Right atrium auricular region (tissue), 2 donors: ENCODE measurements at regions not wholly inside any gene's neighbourhood (a gene's known extent, or its start where the extent isn't known, plus 50 kb on each side); places are given as distances from the start of the nearest gene placed in this dataset.

Source experiments
- DNase-seq: peaks from one replicate; pipeline ENCODE4 v3.0.0-alpha.2; 2019; ENCODE audit warnings: low spot score
- H3K27ac ChIP-seq, 2 donors: fragments of 200-600 bp; sonication (generic); 1 replicate in 1 of 2; 2 replicates in 1 of 2; pipeline ENCODE4 v1.5.1; 2016 to 2019
- H3K27me3 ChIP-seq, 2 donors: fragments of 200-600 bp; sonication (generic); one replicate each; pipeline versions ENCODE4 v1.5.1 to v1.6.0; 2017 to 2019
- H3K36me3 ChIP-seq: fragments of 200-600 bp; sonication (generic); one replicate; pipeline ENCODE4 v1.5.1; 2016
- H3K4me1 ChIP-seq, 2 donors: fragments of 200-600 bp; sonication (generic); one replicate each; pipeline versions ENCODE4 v1.5.1 to v1.6.0; 2017 to 2019
- H3K4me3 ChIP-seq, 2 donors: fragments of 200-600 bp; sonication (generic); 1 replicate in 1 of 2; 2 replicates in 1 of 2; pipeline ENCODE4 v1.5.1; 2017 to 2019; ENCODE audit warnings: mild to moderate bottlenecking in 1 of 2, moderate library complexity in 1 of 2
- H3K9me3 ChIP-seq, 2 donors: fragments of 200-600 bp; sonication (generic); one replicate each; pipeline ENCODE4 v1.5.1; 2019
- TF ChIP-seq, protein P1 (sequence below), 2 donors: fragments of 200-600 bp; sonication (generic); IDR thresholded peaks; one replicate each; pipeline ENCODE4 v1.5.1; 2019; ENCODE audit warnings: antibody characterized with exemption in 2 of 2

DNA sequence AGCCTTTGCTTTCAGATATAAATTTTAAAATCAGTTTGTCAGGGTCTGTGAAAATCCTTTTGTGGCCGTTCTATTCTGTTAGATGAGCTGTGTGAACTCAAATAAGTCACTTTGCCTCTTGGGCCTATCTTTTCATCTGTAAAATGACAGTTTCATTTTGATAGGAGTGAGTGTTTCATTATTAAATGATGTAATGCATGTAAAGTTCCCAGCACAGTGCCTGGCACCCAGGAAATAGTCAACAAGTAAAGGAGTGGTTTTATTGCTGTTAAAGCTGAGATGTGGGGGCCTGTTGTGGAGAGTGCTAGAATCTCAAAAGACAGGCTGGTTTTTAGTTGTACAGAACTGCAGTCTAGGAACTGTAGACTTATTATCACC, 394.5 kb upstream of the CFAP20DC start:
- H3K4me1 ChIP-seq = no peaks in the 10 kb centered on the region
- H3K27me3 ChIP-seq = no peaks in the 10 kb centered on the region
- DNase-seq = no peak
- H3K4me3 ChIP-seq = no peak overlapping the region
- no peaks in the 10 kb centered on the region for H3K36me3 ChIP-seq
- H3K9me3 ChIP-seq = no peaks in the 10 kb centered on the region
- TF ChIP-seq, protein P1, sequence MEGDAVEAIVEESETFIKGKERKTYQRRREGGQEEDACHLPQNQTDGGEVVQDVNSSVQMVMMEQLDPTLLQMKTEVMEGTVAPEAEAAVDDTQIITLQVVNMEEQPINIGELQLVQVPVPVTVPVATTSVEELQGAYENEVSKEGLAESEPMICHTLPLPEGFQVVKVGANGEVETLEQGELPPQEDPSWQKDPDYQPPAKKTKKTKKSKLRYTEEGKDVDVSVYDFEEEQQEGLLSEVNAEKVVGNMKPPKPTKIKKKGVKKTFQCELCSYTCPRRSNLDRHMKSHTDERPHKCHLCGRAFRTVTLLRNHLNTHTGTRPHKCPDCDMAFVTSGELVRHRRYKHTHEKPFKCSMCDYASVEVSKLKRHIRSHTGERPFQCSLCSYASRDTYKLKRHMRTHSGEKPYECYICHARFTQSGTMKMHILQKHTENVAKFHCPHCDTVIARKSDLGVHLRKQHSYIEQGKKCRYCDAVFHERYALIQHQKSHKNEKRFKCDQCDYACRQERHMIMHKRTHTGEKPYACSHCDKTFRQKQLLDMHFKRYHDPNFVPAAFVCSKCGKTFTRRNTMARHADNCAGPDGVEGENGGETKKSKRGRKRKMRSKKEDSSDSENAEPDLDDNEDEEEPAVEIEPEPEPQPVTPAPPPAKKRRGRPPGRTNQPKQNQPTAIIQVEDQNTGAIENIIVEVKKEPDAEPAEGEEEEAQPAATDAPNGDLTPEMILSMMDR (IDR thresholded peaks at IDR 0.05) = no peak
- H3K27ac ChIP-seq = no peak overlapping the region

DNA sequence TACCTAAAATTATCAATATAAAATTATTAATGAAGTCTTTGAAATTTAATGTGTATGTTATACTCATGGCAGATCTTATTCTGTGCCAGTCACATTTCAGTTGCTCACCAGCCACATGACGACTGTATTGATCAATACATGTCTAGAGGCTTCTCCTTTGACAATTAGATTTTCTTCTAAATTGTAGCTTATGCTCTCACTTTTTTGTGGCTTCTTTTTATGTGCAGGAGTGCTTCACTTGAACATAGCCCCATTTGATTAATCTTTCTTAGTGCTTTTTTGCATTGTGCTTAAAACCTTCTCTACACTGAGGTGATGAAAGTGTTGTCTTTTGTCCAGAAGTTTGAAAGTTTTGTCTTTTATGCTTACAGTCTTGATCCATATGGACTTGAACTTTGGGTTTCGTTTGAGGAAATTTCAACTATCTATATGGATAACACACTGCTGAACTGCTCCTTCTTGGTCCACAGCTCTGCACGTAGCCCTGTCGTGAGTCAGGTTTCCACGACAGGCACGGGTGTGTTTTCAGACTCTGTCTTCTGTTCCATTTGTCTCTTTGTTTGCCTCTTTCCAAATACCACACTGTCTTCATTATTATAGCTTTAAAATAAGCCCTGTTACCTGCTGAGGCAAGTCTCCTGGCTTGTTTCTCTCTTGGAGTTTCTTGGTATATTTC, 393.9 kb upstream of the CFAP20DC start:
- Histone ChIP-seq H3K4me3 (no peak overlapping the region), H3K9me3 (no peaks in the 10 kb centered on the region), H3K36me3 (no peaks in the 10 kb centered on the region), H3K27me3 (no peaks in the 10 kb centered on the region), H3K27ac (no peak overlapping the region), H3K4me1 (no peaks in the 10 kb centered on the region)
- TF ChIP-seq, protein P1 (IDR thresholded peaks at IDR 0.05) = no peak
- DNase-seq = no peak

DNA sequence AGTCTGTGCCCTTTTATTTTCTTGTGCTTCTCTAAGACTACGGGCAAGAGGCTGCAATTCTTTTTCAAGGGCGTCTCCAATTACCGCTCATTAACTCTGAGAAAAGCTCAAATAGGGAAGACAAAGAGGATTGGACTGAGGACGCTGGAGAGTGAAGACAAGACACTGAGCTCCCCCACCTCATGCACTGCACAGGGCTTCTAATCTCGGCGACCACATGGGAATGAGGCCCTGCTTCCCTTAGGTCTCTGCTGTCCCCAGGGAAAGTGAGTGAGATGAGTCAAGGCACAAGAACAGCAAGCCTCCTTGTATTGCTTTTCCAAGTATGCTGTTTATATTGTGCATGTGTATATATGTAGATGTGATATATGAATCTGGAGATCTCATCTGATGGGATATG, 392.2 kb upstream of the CFAP20DC start:
- DNase-seq = no peak
- H3K36me3 ChIP-seq = no peaks in the 10 kb centered on the region
- H3K9me3 ChIP-seq = no peaks in the 10 kb centered on the region
- TF ChIP-seq, protein P1 (IDR thresholded peaks at IDR 0.05) = no peak
- H3K4me1 ChIP-seq = no peaks in the 10 kb centered on the region
- no peak overlapping the region for H3K4me3 ChIP-seq
- no peak overlapping the region for H3K27ac ChIP-seq
- H3K27me3 ChIP-seq = no peaks in the 10 kb centered on the region

DNA sequence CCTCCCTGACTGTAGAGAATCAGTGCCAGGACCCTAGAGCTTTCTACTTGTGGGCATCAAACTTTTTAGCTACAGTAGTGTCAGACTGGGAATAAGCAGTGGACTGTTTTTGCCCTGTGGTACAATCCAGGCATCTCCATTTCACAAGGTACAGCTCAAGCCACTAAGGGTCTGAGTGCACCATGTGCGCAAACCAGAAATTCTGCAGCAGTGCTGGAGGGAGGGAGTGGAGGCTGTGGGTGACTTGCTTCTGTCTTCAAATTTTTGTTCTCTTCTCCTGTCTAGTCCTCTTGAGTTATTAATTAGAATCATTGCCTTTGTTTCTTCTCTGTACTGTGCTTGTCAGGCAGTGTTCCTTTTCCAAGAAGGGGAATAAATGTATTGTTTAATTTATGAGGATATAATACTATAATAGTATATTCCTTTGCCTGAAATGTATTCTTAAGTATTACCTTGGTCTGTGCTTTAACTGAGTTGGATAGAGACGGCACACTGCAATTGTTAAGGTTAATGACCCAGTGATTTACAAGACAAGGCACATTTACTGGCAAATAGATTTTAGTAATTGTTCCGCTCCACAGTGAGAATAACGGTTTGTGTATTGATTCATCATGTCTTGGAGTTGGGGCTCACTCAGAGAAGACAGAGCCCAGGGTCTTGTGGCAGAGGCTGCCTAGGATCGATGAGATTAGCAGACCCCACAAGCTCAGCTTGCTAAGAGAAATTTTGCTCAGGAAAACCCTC, 390.6 kb upstream of the CFAP20DC start:
- Histone ChIP-seq H3K27ac (no peak overlapping the region), H3K4me1 (no peaks in the 10 kb centered on the region), H3K36me3 (no peaks in the 10 kb centered on the region), H3K4me3 (no peak overlapping the region), H3K9me3 (no peaks in the 10 kb centered on the region), H3K27me3 (no peaks in the 10 kb centered on the region)
- no peak for DNase-seq
- TF ChIP-seq, protein P1 (IDR thresholded peaks at IDR 0.05) = no peak

DNA sequence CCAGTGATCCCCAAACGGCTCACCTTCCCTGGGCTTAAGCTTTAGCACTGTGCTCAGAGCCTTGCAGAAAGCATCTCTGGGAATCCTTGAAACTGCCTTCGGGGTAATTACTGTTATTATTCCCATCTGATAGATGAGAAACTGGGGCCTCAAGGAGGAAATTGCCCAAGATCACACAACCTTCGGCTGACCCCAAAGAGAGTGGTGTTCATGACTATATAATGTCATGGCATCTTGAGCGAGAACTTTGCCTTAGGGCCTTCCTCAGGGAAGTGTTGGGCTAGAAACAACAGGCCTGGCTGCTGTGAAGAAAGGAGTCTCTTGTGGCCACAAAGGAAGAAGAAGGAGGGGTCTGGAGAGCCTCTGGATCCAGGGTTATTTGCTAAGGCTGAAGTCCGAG, 388.7 kb upstream of the CFAP20DC start:
- Histone ChIP-seq H3K4me3 (no peak overlapping the region), H3K4me1 (no peaks in the 10 kb centered on the region), H3K27ac (no peak overlapping the region), H3K27me3 (no peaks in the 10 kb centered on the region), H3K9me3 (no peaks in the 10 kb centered on the region), H3K36me3 (no peaks in the 10 kb centered on the region)
- TF ChIP-seq, protein P1 (IDR thresholded peaks at IDR 0.05) = no peak
- no peak for DNase-seq
